ENCODE measurements at regions not wholly inside any gene's neighbourhood (a gene's known extent, or its start where the extent isn't known, plus 50 kb on each side); places are given as distances from the start of the nearest gene placed in this dataset.

GRCh38 chr3:173267716-173268115 is 126.7 kb upstream of the SPATA16 start:
- H2AFZ ChIP-seq (ENCODE audit: low read length): no peak overlapping the region
- H3K9me3 ChIP-seq (ENCODE audit: insufficient read depth, low read depth, low read length): no peaks in the 10 kb centered on the region
- no peaks in the 10 kb centered on the region for H3K9me2 ChIP-seq (replicated peaks; ENCODE audit: low read depth, low read length)
- no peaks in the 10 kb centered on the region for H3K4me1 ChIP-seq (ENCODE audit: insufficient read depth, low read length, poor library complexity, severe bottlenecking)
- H3K9ac ChIP-seq (ENCODE audit: low read depth, low read length, poor library complexity, severe bottlenecking): no peak overlapping the region
- TF ChIP-seq CTCF (conservative IDR thresholded peaks at IDR 0.05; ENCODE audit: low read length): no peak
- no peaks in the 10 kb centered on the region for H3K27me3 ChIP-seq (ENCODE audit: insufficient read depth, low read length, poor library complexity, severe bottlenecking)
- no peaks in the 10 kb centered on the region for H3F3A ChIP-seq (ENCODE audit: low read depth)
- no peaks in the 10 kb centered on the region for H3K79me2 ChIP-seq (ENCODE audit: insufficient read depth, low read length)
- H3K36me3 ChIP-seq (ENCODE audit: insufficient read depth, low read length): no peaks in the 10 kb centered on the region
- no peak overlapping the region for H3K4me2 ChIP-seq (ENCODE audit: low read depth, low read length, poor library complexity, severe bottlenecking)
- no peak overlapping the region for H3K4me3 ChIP-seq (ENCODE audit: low read length, poor library complexity, severe bottlenecking)
- no peaks in the 10 kb centered on the region for H4K20me1 ChIP-seq (ENCODE audit: insufficient read depth, low read length, poor library complexity, severe bottlenecking)

- no peaks in the 10 kb centered on the region for H4K20me1 ChIP-seq (ENCODE audit: insufficient read depth, low read length, poor library complexity, severe bottlenecking)
- H3K4me2 ChIP-seq (ENCODE audit: low read depth, low read length, poor library complexity, severe bottlenecking): no peak overlapping the region
- TF ChIP-seq CTCF (conservative IDR thresholded peaks at IDR 0.05; ENCODE audit: low read length): no peak
- TF ChIP-seq EZH2phosphoT487 (IDR thresholded peaks at IDR 0.05; ENCODE audit: borderline replicate concordance): no peak
- H3K9ac ChIP-seq (ENCODE audit: low read depth, low read length, poor library complexity, severe bottlenecking): no peak overlapping the region
- H3K4me1 ChIP-seq (ENCODE audit: insufficient read depth, low read length, poor library complexity, severe bottlenecking): no peaks in the 10 kb centered on the region
- H3K27me3 ChIP-seq (ENCODE audit: insufficient read depth, low read length, poor library complexity, severe bottlenecking): no peaks in the 10 kb centered on the region
- no peaks in the 10 kb centered on the region for H3F3A ChIP-seq (ENCODE audit: low read depth)
- no peak overlapping the region for H3K4me3 ChIP-seq (ENCODE audit: low read length, poor library complexity, severe bottlenecking)
- no peaks in the 10 kb centered on the region for H3K36me3 ChIP-seq (ENCODE audit: insufficient read depth, low read length)
- H2AFZ ChIP-seq (ENCODE audit: low read length): no peak overlapping the region
- H3K9me2 ChIP-seq (replicated peaks; ENCODE audit: low read depth, low read length): no peaks in the 10 kb centered on the region
- no peaks in the 10 kb centered on the region for H3K79me2 ChIP-seq (ENCODE audit: insufficient read depth, low read length)
- H3K9me3 ChIP-seq (ENCODE audit: insufficient read depth, low read depth, low read length): no peaks in the 10 kb centered on the region
These were observed 125.4 kb upstream of the SPATA16 start for GRCh38 chr3:173266441-173266840.

- H2AFZ ChIP-seq (ENCODE audit: low read length): no peak overlapping the region
- no peak overlapping the region for H3K4me3 ChIP-seq (ENCODE audit: low read length, poor library complexity, severe bottlenecking)
These were observed 117.7 kb upstream of the SPATA16 start for GRCh38 chr3:173258697-173259096.

More at GRCh38 chr3:173258697-173259096, 117.7 kb upstream of the SPATA16 start:
- Histone ChIP-seq H3K9ac (ENCODE audit: low read depth, low read length, poor library complexity, severe bottlenecking) (no peak overlapping the region), H3K36me3 (ENCODE audit: insufficient read depth, low read length) (no peaks in the 10 kb centered on the region), H3K79me2 (ENCODE audit: insufficient read depth, low read length) (no peaks in the 10 kb centered on the region), H3F3A (ENCODE audit: low read depth) (no peaks in the 10 kb centered on the region), H4K20me1 (ENCODE audit: insufficient read depth, low read length, poor library complexity, severe bottlenecking) (no peaks in the 10 kb centered on the region), H3K9me2 (replicated peaks; ENCODE audit: low read depth, low read length) (no peaks in the 10 kb centered on the region), H3K4me1 (ENCODE audit: insufficient read depth, low read length, poor library complexity, severe bottlenecking) (no peaks in the 10 kb centered on the region), H3K9me3 (ENCODE audit: insufficient read depth, low read depth, low read length) (no peaks in the 10 kb centered on the region), H3K4me2 (ENCODE audit: low read depth, low read length, poor library complexity, severe bottlenecking) (no peak overlapping the region), H3K27me3 (ENCODE audit: insufficient read depth, low read length, poor library complexity, severe bottlenecking) (no peaks in the 10 kb centered on the region)
- TF ChIP-seq EZH2phosphoT487 (IDR thresholded peaks at IDR 0.05; ENCODE audit: borderline replicate concordance) (no peak), CTCF (conservative IDR thresholded peaks at IDR 0.05; ENCODE audit: low read length) (no peak)
